ENCODE measurements at regions not wholly inside any gene's neighbourhood (a gene's known extent, or its start where the extent isn't known, plus 50 kb on each side); places are given as distances from the start of the nearest gene placed in this dataset.

GRCh38 chr14:81946375-81946774, 412.7 kb upstream of the SEL1L start:
- intact Hi-C loops (cut with DNase I) = no loop called here
- Histone ChIP-seq H3K27me3 (no peaks in the 10 kb centered on the region), H3K9me3 (no peaks in the 10 kb centered on the region), H3K4me1 (no peaks in the 10 kb centered on the region), H3K27ac (no peak overlapping the region), H3K4me3 (no peak overlapping the region), H3K36me3 (no peaks in the 10 kb centered on the region)
- TF ChIP-seq POLR2AphosphoS5 (IDR thresholded peaks at IDR 0.05; ENCODE audit: insufficient read depth in 1 of 2, low read depth in 1 of 2) (no peak), CTCF (IDR thresholded peaks at IDR 0.05) (no peak), POLR2A (IDR thresholded peaks at IDR 0.05) (no peak)
- no peak for DNase-seq (ENCODE audit: extremely low spot score in 2 of 2)

GRCh38 chr14:81946834-81947798, 413.5 kb upstream of the SEL1L start:
- H3K27me3 ChIP-seq = no peaks in the 10 kb centered on the region
- H3K4me3 ChIP-seq = no peak overlapping the region
- H3K36me3 ChIP-seq = no peaks in the 10 kb centered on the region
- no peaks in the 10 kb centered on the region for H3K4me1 ChIP-seq
- no peak for DNase-seq (ENCODE audit: extremely low spot score in 2 of 2)
- TF ChIP-seq POLR2A (IDR thresholded peaks at IDR 0.05) = no peak
- no peak for TF ChIP-seq POLR2AphosphoS5 (IDR thresholded peaks at IDR 0.05; ENCODE audit: insufficient read depth in 1 of 2, low read depth in 1 of 2)
- TF ChIP-seq CTCF (IDR thresholded peaks at IDR 0.05) = no peak
- no peaks in the 10 kb centered on the region for H3K9me3 ChIP-seq
- intact Hi-C loops (cut with DNase I) = no loop called here
- H3K27ac ChIP-seq = no peak overlapping the region

- no peak overlapping the region for H3K27ac ChIP-seq
- H3K36me3 ChIP-seq = no peaks in the 10 kb centered on the region
- intact Hi-C loops (cut with DNase I) = no loop called here
- TF ChIP-seq POLR2A (IDR thresholded peaks at IDR 0.05) (no peak), CTCF (IDR thresholded peaks at IDR 0.05) (no peak), POLR2AphosphoS5 (IDR thresholded peaks at IDR 0.05; ENCODE audit: insufficient read depth in 1 of 2, low read depth in 1 of 2) (no peak)
- no peaks in the 10 kb centered on the region for H3K27me3 ChIP-seq
- H3K9me3 ChIP-seq = no peaks in the 10 kb centered on the region
- no peaks in the 10 kb centered on the region for H3K4me1 ChIP-seq
- no peak overlapping the region for H3K4me3 ChIP-seq
- no peak for DNase-seq (ENCODE audit: extremely low spot score in 2 of 2)
These were observed 419.3 kb upstream of the SEL1L start for GRCh38 chr14:81952917-81953316.

GRCh38 chr14:81953419-81953818, 419.8 kb upstream of the SEL1L start:
- no peak overlapping the region for H3K4me3 ChIP-seq
- TF ChIP-seq POLR2A (IDR thresholded peaks at IDR 0.05) = no peak
- TF ChIP-seq CTCF (IDR thresholded peaks at IDR 0.05) = no peak
- TF ChIP-seq POLR2AphosphoS5 (IDR thresholded peaks at IDR 0.05; ENCODE audit: insufficient read depth in 1 of 2, low read depth in 1 of 2) = no peak
- intact Hi-C loops (cut with DNase I) = no loop called here
- H3K9me3 ChIP-seq = no peaks in the 10 kb centered on the region
- no peaks in the 10 kb centered on the region for H3K4me1 ChIP-seq
- no peak for DNase-seq (ENCODE audit: extremely low spot score in 2 of 2)
- H3K27me3 ChIP-seq = no peaks in the 10 kb centered on the region
- H3K27ac ChIP-seq = no peak overlapping the region
- H3K36me3 ChIP-seq = no peaks in the 10 kb centered on the region

- H3K4me3 ChIP-seq = no peak overlapping the region
- TF ChIP-seq POLR2A (IDR thresholded peaks at IDR 0.05) = no peak
- TF ChIP-seq CTCF (IDR thresholded peaks at IDR 0.05) = no peak
- TF ChIP-seq POLR2AphosphoS5 (IDR thresholded peaks at IDR 0.05; ENCODE audit: insufficient read depth in 1 of 2, low read depth in 1 of 2) = no peak
- H3K36me3 ChIP-seq = no peaks in the 10 kb centered on the region
- no peak for DNase-seq (ENCODE audit: extremely low spot score in 2 of 2)
- H3K4me1 ChIP-seq = no peaks in the 10 kb centered on the region
- no peaks in the 10 kb centered on the region for H3K27me3 ChIP-seq
- H3K27ac ChIP-seq = no peak overlapping the region
- H3K9me3 ChIP-seq = no peaks in the 10 kb centered on the region
- intact Hi-C loops (cut with DNase I) = no loop called here
These were observed 421.5 kb upstream of the SEL1L start for GRCh38 chr14:81955123-81955522.

Measured in vagina (tissue), 2 donors.